ENCODE measurements at regions not wholly inside any gene's neighbourhood (a gene's known extent, or its start where the extent isn't known, plus 50 kb on each side); places are given as distances from the start of the nearest gene placed in this dataset.

GRCh38 chr18:70423988-70424387 lies 135.1 kb downstream of the SOCS6 start:
- no peak for TF ChIP-seq CTCF (IDR thresholded peaks at IDR 0.05; ENCODE audit: unreplicated experiment)
- Mint-ChIP-seq H3K27me3 (ENCODE audit: unreplicated experiment) (peaks cover 5% of the 10 kb centered on the region), H3K27ac (ENCODE audit: unreplicated experiment) (no peak overlapping the region), H3K9me3 (ENCODE audit: unreplicated experiment) (no peaks in the 10 kb centered on the region), H3K36me3 (ENCODE audit: low read depth, unreplicated experiment) (no peaks in the 10 kb centered on the region), H3K4me3 (ENCODE audit: unreplicated experiment) (no peak overlapping the region), H3K4me1 (ENCODE audit: unreplicated experiment) (peaks cover 19% of the 10 kb centered on the region)
- no peak for DNase-seq (ENCODE audit: low spot score)

- no peak for TF ChIP-seq CTCF (IDR thresholded peaks at IDR 0.05; ENCODE audit: unreplicated experiment)
- Mint-ChIP-seq H3K27me3 (ENCODE audit: unreplicated experiment) (peaks cover 5% of the 10 kb centered on the region), H3K4me3 (ENCODE audit: unreplicated experiment) (no peak overlapping the region), H3K27ac (ENCODE audit: unreplicated experiment) (no peak overlapping the region), H3K36me3 (ENCODE audit: low read depth, unreplicated experiment) (no peaks in the 10 kb centered on the region), H3K4me1 (ENCODE audit: unreplicated experiment) (peaks cover 19% of the 10 kb centered on the region), H3K9me3 (ENCODE audit: unreplicated experiment) (no peaks in the 10 kb centered on the region)
- no peak for DNase-seq (ENCODE audit: low spot score)
Measured at GRCh38 chr18:70423120-70423519, 134.3 kb downstream of the SOCS6 start.

GRCh38 chr18:70422391-70422965 lies 133.6 kb downstream of the SOCS6 start:
- Mint-ChIP-seq H3K36me3 (ENCODE audit: low read depth, unreplicated experiment) (no peaks in the 10 kb centered on the region), H3K9me3 (ENCODE audit: unreplicated experiment) (no peaks in the 10 kb centered on the region), H3K27me3 (ENCODE audit: unreplicated experiment) (peaks cover 5% of the 10 kb centered on the region), H3K27ac (ENCODE audit: unreplicated experiment) (no peak overlapping the region), H3K4me3 (ENCODE audit: unreplicated experiment) (no peak overlapping the region), H3K4me1 (ENCODE audit: unreplicated experiment) (peaks cover 19% of the 10 kb centered on the region)
- no peak for DNase-seq (ENCODE audit: low spot score)
- TF ChIP-seq CTCF (IDR thresholded peaks at IDR 0.05; ENCODE audit: unreplicated experiment) = no peak

- Mint-ChIP-seq H3K4me1 (ENCODE audit: unreplicated experiment) (peaks cover 14% of the 10 kb centered on the region), H3K36me3 (ENCODE audit: low read depth, unreplicated experiment) (no peaks in the 10 kb centered on the region), H3K9me3 (ENCODE audit: unreplicated experiment) (no peaks in the 10 kb centered on the region), H3K27me3 (ENCODE audit: unreplicated experiment) (peaks cover 2% of the 10 kb centered on the region), H3K4me3 (ENCODE audit: unreplicated experiment) (no peak overlapping the region), H3K27ac (ENCODE audit: unreplicated experiment) (no peak overlapping the region)
- DNase-seq (ENCODE audit: low spot score) = no peak
- no peak for TF ChIP-seq CTCF (IDR thresholded peaks at IDR 0.05; ENCODE audit: unreplicated experiment)
Measured at GRCh38 chr18:70421471-70422390, 132.9 kb downstream of the SOCS6 start.

All from endothelial cell (in vitro differentiated cells).